ENCODE measurements at regions not wholly inside any gene's neighbourhood (a gene's known extent, or its start where the extent isn't known, plus 50 kb on each side); places are given as distances from the start of the nearest gene placed in this dataset.

DNA sequence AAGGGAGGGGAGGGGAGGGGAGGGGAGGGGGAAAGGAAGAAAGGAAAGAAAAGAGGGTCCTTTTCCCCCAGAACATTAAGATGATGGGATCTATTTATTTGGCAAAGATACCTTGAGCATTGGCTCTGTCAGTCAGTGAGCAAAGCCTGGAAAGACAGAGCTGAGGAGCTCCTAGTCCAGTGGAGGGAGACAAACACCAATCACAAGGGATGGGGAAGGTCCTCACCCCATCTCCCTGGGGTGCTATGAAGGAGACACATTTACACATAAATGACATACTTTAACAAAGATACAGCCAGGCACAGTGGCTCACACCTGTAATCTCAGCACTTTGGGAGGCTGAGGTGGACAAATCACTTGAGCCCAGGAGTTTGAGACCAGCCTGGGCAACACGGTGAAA lies 154.9 kb upstream of the TIAM1 start:
- no peak for DNase-seq (ENCODE audit: low read depth, low spot score)
- TF ChIP-seq, protein P1, sequence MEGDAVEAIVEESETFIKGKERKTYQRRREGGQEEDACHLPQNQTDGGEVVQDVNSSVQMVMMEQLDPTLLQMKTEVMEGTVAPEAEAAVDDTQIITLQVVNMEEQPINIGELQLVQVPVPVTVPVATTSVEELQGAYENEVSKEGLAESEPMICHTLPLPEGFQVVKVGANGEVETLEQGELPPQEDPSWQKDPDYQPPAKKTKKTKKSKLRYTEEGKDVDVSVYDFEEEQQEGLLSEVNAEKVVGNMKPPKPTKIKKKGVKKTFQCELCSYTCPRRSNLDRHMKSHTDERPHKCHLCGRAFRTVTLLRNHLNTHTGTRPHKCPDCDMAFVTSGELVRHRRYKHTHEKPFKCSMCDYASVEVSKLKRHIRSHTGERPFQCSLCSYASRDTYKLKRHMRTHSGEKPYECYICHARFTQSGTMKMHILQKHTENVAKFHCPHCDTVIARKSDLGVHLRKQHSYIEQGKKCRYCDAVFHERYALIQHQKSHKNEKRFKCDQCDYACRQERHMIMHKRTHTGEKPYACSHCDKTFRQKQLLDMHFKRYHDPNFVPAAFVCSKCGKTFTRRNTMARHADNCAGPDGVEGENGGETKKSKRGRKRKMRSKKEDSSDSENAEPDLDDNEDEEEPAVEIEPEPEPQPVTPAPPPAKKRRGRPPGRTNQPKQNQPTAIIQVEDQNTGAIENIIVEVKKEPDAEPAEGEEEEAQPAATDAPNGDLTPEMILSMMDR (IDR thresholded peaks at IDR 0.05; ENCODE audit: insufficient read depth, low read length, missing control alignments), result no peak
- H3K4me3 ChIP-seq (ENCODE audit: low read depth, low read length), result no peak overlapping the region
- POLR2A ChIA-PET, result no interaction called here
- CTCF ChIA-PET, result no interaction called here

DNA sequence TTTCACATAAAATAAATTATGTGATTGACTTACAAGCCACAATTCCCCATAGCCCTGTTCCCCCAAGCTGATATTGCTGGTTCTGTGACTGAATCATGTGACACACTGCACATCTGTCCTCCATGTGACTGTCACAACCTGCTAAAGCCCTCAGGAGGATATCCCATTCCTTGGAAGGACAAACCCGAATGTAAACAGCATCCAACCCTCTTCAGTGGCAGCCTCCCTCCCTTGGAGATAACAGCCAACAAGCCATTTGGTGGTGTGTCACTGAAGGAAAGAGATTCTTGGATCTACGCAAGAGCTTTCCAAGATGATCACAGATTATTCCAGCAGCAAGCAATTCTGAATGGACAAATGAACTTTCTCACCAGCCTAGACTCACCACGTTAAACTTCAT lies 153.9 kb upstream of the TIAM1 start:
- TF ChIP-seq, protein P1 (IDR thresholded peaks at IDR 0.05; ENCODE audit: insufficient read depth, low read length, missing control alignments), result no peak
- POLR2A ChIA-PET, result no interaction called here
- H3K4me3 ChIP-seq (ENCODE audit: low read depth, low read length), result no peak overlapping the region
- CTCF ChIA-PET, result interaction anchor here (0.9 kb wide), 1 partner anchor 42 kb away, joined by 4 read pairs; no protein-coding TSS in a partner anchor
- no peak for DNase-seq (ENCODE audit: low read depth, low spot score)

DNA sequence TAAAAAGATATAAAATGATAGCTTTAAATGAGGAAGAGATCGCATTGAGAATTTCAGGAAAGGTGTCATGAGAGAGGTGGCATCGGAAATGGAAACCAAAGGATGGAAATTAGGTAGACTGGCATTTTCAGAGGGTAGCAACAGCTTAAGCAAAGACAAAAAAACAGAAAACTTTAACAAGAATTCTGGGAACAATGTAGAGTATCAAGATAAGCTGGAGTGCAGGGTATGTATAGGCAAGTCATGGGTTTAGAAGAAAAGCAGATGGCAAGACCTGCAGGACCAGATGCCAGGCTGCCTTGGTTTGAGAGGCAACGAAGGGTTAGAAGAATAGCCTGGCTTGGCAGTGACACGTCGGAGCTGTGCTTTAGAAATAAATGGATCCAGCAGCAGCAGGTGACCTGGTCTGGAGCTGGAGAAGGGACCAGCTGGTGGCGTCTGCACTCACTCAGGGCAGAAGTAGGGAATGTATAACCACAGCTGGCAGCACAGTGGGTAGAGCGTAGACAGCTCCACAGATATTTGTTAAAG lies 149.4 kb upstream of the TIAM1 start:
- ChIA-PET POLR2A (no interaction called here), CTCF (no interaction called here)
- DNase-seq (ENCODE audit: low read depth, low spot score), result no peak
- no peak overlapping the region for H3K4me3 ChIP-seq (ENCODE audit: low read depth, low read length)
- TF ChIP-seq, protein P1 (IDR thresholded peaks at IDR 0.05; ENCODE audit: insufficient read depth, low read length, missing control alignments), result no peak

DNA sequence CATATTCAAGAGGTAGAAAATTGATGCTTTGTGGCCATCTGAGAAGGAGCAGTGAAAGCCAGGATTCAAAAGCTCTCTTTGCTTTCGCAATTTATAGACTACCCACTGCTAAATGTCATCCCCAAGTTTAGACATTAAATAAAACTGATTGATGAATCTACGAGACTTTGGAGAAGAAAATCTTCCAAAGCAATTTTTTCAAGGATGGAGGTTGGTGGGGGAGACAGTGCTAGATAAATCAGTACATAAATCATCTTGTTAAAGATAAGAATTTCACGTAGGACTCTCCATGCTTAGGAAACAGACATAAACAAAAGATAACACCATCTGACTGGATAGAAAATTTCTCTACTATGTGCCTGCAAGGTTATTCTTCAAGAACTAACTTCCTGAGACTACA lies 147.6 kb upstream of the TIAM1 start:
- TF ChIP-seq, protein P1 (IDR thresholded peaks at IDR 0.05; ENCODE audit: insufficient read depth, low read length, missing control alignments), result no peak
- no peak overlapping the region for H3K4me3 ChIP-seq (ENCODE audit: low read depth, low read length)
- no peak for DNase-seq (ENCODE audit: low read depth, low spot score)
- CTCF ChIA-PET, result no interaction called here
- POLR2A ChIA-PET, result no interaction called here

DNA sequence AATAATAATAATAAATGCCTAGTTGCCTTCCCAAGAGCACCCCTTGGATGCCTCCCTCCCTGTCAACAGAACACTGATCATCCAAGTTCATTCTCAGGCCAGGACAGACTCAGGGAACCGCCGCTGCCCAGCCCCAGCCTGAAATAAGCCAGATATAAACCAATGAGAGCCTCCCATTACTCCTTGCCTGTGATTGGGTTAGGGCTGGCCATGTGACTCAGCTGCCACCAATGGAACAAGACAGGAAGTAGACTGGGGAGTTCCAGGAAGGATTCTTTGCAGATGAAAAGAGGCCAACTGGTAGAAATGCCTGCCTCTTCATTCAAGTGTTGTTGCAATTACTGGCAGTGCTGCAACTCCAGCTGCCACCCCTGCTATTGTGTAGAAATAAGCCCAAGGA lies 146.4 kb upstream of the TIAM1 start:
- H3K4me3 ChIP-seq (ENCODE audit: low read depth, low read length), result no peak overlapping the region

DNA sequence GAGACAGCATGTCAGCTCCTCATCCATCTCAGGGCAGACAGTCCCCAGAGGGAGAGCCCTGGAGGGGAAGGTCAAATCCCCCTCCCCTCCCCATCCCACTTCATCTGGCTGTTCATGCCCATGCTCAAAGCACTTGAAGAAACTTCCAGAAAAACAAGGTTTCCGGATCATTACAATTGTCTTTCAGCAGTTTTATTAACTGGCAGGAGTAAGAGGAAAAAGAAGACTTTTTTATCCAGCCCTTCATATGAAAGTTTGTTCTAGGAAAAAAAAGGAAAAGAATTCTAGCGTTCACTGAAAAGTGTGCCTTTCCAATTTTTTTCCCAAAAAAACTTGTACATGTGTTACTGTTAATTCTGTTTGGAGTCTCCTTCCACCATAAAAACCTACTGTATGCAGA lies 145.7 kb upstream of the TIAM1 start:
- CTCF ChIA-PET, result no interaction called here
- POLR2A ChIA-PET, result no interaction called here
- H3K4me3 ChIP-seq (ENCODE audit: low read depth, low read length), result no peak overlapping the region
- TF ChIP-seq, protein P1 (IDR thresholded peaks at IDR 0.05; ENCODE audit: insufficient read depth, low read length, missing control alignments), result no peak
- no peak for DNase-seq (ENCODE audit: low read depth, low spot score)

More for the DNA sequence above, 146.4 kb upstream of the TIAM1 start:
- no peak for DNase-seq (ENCODE audit: low read depth, low spot score)
- CTCF ChIA-PET, result no interaction called here
- POLR2A ChIA-PET, result no interaction called here
- TF ChIP-seq, protein P1 (IDR thresholded peaks at IDR 0.05; ENCODE audit: insufficient read depth, low read length, missing control alignments), result no peak
